NCI-H2171 (cell line): ENCODE measurements at regions not wholly inside any gene's neighbourhood (a gene's known extent, or its start where the extent isn't known, plus 50 kb on each side); places are given as distances from the start of the nearest gene placed in this dataset.
A peak's percentile ranks its signal among the peaks of the same experiment; 100 is the strongest.
"Not testable (repeated sequence)": the region's sequence is repeated elsewhere in the genome, so short reads cannot be mapped to it uniquely, and the experiment has no call there.

Source experiments
- DNase-seq: peaks from one replicate; lab custom pipeline; 2025; lab: John Stamatoyannopoulos, UW

- DNase-seq, result no peak
These were observed 446.3 kb downstream of the PREX1 start for GRCh38 chr20:48381353-48382120.

GRCh38 chr20:48380661-48381060, 447.1 kb downstream of the PREX1 start:
- DNase-seq, result no peak

GRCh38 chr20:48378976-48379675, 448.7 kb downstream of the PREX1 start:
- DNase-seq, result no peak

- DNase-seq, result no peak
These were observed 449.9 kb downstream of the PREX1 start for GRCh38 chr20:48377940-48378339.

- no peak for DNase-seq
These were observed 452.0 kb downstream of the PREX1 start for GRCh38 chr20:48375804-48376203.

GRCh38 chr20:48374991-48375595, 452.7 kb downstream of the PREX1 start:
- DNase-seq, result no peak

GRCh38 chr20:48374031-48374907, 453.5 kb downstream of the PREX1 start:
- DNase-seq, result peak; percentile 59

- no peak for DNase-seq
These were observed 454.3 kb downstream of the PREX1 start for GRCh38 chr20:48373555-48373934.

GRCh38 chr20:48372851-48373554, 454.8 kb downstream of the PREX1 start:
- not testable (repeated sequence) for DNase-seq

- no peak for DNase-seq
These were observed 456.6 kb downstream of the PREX1 start for GRCh38 chr20:48371211-48371610.

- DNase-seq, result not testable (repeated sequence)
These were observed 459.2 kb downstream of the PREX1 start for GRCh38 chr20:48368580-48369021.

GRCh38 chr20:48367541-48368358, 460.0 kb downstream of the PREX1 start:
- not testable (repeated sequence) for DNase-seq

- DNase-seq, result no peak
These were observed 461.6 kb downstream of the PREX1 start for GRCh38 chr20:48366230-48366629.

GRCh38 chr20:48364688-48365421, 462.9 kb downstream of the PREX1 start:
- no peak for DNase-seq

- DNase-seq, result no peak
These were observed 463.7 kb downstream of the PREX1 start for GRCh38 chr20:48364055-48364454.

GRCh38 chr20:48360342-48360975, 467.3 kb downstream of the PREX1 start:
- DNase-seq, result no peak

- no peak for DNase-seq
These were observed 468.0 kb downstream of the PREX1 start for GRCh38 chr20:48359692-48360341.

GRCh38 chr20:48359055-48359390, 468.8 kb downstream of the PREX1 start:
- DNase-seq, result not testable (repeated sequence)
